WTC11 (cell line): ENCODE measurements at regions not wholly inside any gene's neighbourhood (a gene's known extent, or its start where the extent isn't known, plus 50 kb on each side); places are given as distances from the start of the nearest gene placed in this dataset.

Experiments used
- ATAC-seq: fragments of 200-7000 bp; cut with Tn5 transposase; 2 replicates; pipeline ENCODE4 v1.10.0; 2021; ENCODE audit warnings: mild to moderate bottlenecking, moderate library complexity
- CTCF ChIA-PET: fragments of 300-600 bp; sonication (Branson Sonifier 250); formaldehyde crosslinking; loops from one replicate; lab custom pipeline; 2021; ENCODE audit warnings: antibody characterized with exemption; lab: Charles Lee
- POLR2A ChIA-PET: fragments of 350-600 bp; sonication (Branson Sonifier 250); formaldehyde crosslinking; loops from one replicate; lab custom pipeline; 2021; ENCODE audit warnings: antibody characterized with exemption; lab: Charles Lee
- DNase-seq: peaks from one replicate; pipeline ENCODE4 v3.0.0; 2021; ENCODE audit warnings: low spot score
- H3K27ac Mint-ChIP-seq: 2 replicates; pipeline ENCODE4 v1.8.0; 2021; ENCODE audit warnings: mixed read lengths
- H3K27me3 Mint-ChIP-seq: 2 replicates; pipeline ENCODE4 v1.8.0; 2021; ENCODE audit warnings: low read depth, mild to moderate bottlenecking, moderate library complexity, mixed read lengths
- H3K36me3 Mint-ChIP-seq: 2 replicates; pipeline ENCODE4 v1.8.0; 2021; ENCODE audit warnings: mixed read lengths
- H3K4me1 Mint-ChIP-seq: 2 replicates; pipeline ENCODE4 v1.8.0; 2022; ENCODE audit warnings: mixed read lengths
- H3K4me3 Mint-ChIP-seq: 2 replicates; pipeline ENCODE4 v1.8.0; 2021; ENCODE audit warnings: mild to moderate bottlenecking, moderate library complexity, mixed read lengths
- H3K9me3 Mint-ChIP-seq: 2 replicates; pipeline ENCODE4 v1.8.0; 2021; ENCODE audit warnings: mixed read lengths
- AR ChIP-seq: fragments of 250-450 bp; sonication (Bioruptor Pico); IDR thresholded peaks from 2 replicates; pipeline ENCODE4 v1.9.0; 2021; ENCODE audit warnings: mild to moderate bottlenecking
- ATF3 ChIP-seq: sonication (generic); formaldehyde crosslinking; conservative IDR thresholded peaks from 2 replicates; pipeline ENCODE4 v1.8.1; 2022; ENCODE audit warnings: mild to moderate bottlenecking, missing genetic modification reagents
- ELF4 ChIP-seq: sonication (generic); formaldehyde crosslinking; IDR thresholded peaks from 2 replicates; pipeline ENCODE4 v1.8.1; 2022; ENCODE audit warnings: low read depth, mild to moderate bottlenecking, moderate library complexity, missing genetic modification reagents
- FOXK1 ChIP-seq: sonication (generic); formaldehyde crosslinking; IDR thresholded peaks from 2 replicates; pipeline ENCODE4 v1.8.0; 2022; ENCODE audit warnings: mild to moderate bottlenecking, moderate library complexity, missing genetic modification reagents
- FOXP4 ChIP-seq: sonication (generic); formaldehyde crosslinking; IDR thresholded peaks from 2 replicates; pipeline ENCODE4 v1.8.0; 2022; ENCODE audit warnings: mild to moderate bottlenecking, missing genetic modification reagents
- GABPB1 ChIP-seq: sonication (generic); formaldehyde crosslinking; IDR thresholded peaks from 2 replicates; pipeline ENCODE4 v1.8.1; 2023; ENCODE audit warnings: mild to moderate bottlenecking, missing genetic modification reagents
- MXD4 ChIP-seq: fragments of 250-450 bp; sonication (Bioruptor Pico); IDR thresholded peaks from 2 replicates; pipeline ENCODE4 v1.8.0; 2021; ENCODE audit warnings: mild to moderate bottlenecking, moderate library complexity, borderline replicate concordance
- MYBL2 ChIP-seq: sonication (generic); formaldehyde crosslinking; IDR thresholded peaks from 2 replicates; pipeline ENCODE4 v1.8.1; 2023; ENCODE audit warnings: mild to moderate bottlenecking, moderate library complexity, missing genetic modification reagents
- NFATC4 ChIP-seq: fragments of 250-450 bp; sonication (Bioruptor Pico); IDR thresholded peaks from 2 replicates; pipeline ENCODE4 v1.9.0; 2021; ENCODE audit warnings: mild to moderate bottlenecking
- NR2C2 ChIP-seq: sonication (generic); formaldehyde crosslinking; IDR thresholded peaks from 2 replicates; pipeline ENCODE4 v1.8.0; 2022; ENCODE audit warnings: mild to moderate bottlenecking, missing genetic modification reagents
- NR3C1 ChIP-seq: sonication (generic); formaldehyde crosslinking; conservative IDR thresholded peaks from 2 replicates; pipeline ENCODE4 v1.8.1; 2023; ENCODE audit warnings: low read depth, mild to moderate bottlenecking, missing genetic modification reagents
- TEAD1 ChIP-seq: sonication (generic); formaldehyde crosslinking; IDR thresholded peaks from 2 replicates; pipeline ENCODE4 v1.8.0; 2022; ENCODE audit warnings: mild to moderate bottlenecking, missing genetic modification reagents
- TEAD4 ChIP-seq: sonication (generic); formaldehyde crosslinking; IDR thresholded peaks from 2 replicates; pipeline ENCODE4 v1.8.0; 2022; ENCODE audit warnings: mild to moderate bottlenecking, missing genetic modification reagents
- ZNF138 ChIP-seq: sonication (generic); formaldehyde crosslinking; conservative IDR thresholded peaks from 2 replicates; pipeline ENCODE4 v1.8.1; 2022; ENCODE audit warnings: mild to moderate bottlenecking, moderate library complexity, missing genetic modification reagents
- ZNF263 ChIP-seq: sonication (generic); formaldehyde crosslinking; IDR thresholded peaks from 2 replicates; pipeline ENCODE4 v1.8.1; 2022; ENCODE audit warnings: low read depth, mild to moderate bottlenecking, moderate library complexity, missing genetic modification reagents
- ZNF671 ChIP-seq: fragments of 250-450 bp; sonication (Bioruptor Pico); IDR thresholded peaks from 2 replicates; pipeline ENCODE4 v1.8.0; 2021; ENCODE audit warnings: mild to moderate bottlenecking
- ZSCAN18 ChIP-seq: fragments of 250-450 bp; sonication (Bioruptor Pico); IDR thresholded peaks from 2 replicates; pipeline ENCODE4 v2.1.2; 2022; ENCODE audit warnings: mild to moderate bottlenecking, moderate library complexity
- TF ChIP-seq, protein P1 (sequence below): sonication (generic); formaldehyde crosslinking; IDR thresholded peaks from 2 replicates; pipeline ENCODE4 v1.8.1; 2023; ENCODE audit warnings: mild to moderate bottlenecking, missing genetic modification reagents
- TF ChIP-seq, protein P2 (sequence below): fragments of 250-450 bp; sonication (Bioruptor Pico); conservative IDR thresholded peaks from 2 replicates; pipeline ENCODE4 v1.9.0; 2021; ENCODE audit warnings: mild to moderate bottlenecking
- TF ChIP-seq, protein P3 (sequence below): sonication (generic); formaldehyde crosslinking; IDR thresholded peaks from 2 replicates; pipeline ENCODE4 v1.8.1; 2022; ENCODE audit warnings: low read depth, mild to moderate bottlenecking, moderate library complexity, missing genetic modification reagents, borderline replicate concordance

DNA sequence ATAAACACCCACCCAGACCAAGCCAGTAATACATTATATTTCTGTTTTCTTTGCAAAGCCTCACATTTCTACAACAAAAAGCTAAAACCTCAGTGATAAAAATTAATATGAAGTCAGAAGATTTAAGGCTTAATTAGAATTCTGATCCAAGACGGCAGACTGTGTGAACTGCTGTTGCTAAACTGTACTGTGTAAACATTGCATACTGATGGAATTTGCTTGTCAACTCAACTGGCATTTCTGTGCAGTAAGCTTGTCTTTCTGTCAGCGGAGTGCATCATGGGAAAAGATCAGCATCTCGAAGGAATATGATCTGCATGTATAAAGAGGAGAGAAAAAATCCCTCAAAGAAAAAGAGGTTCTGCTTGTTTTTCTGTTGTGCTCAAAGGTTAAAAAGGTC is 69.4 kb upstream of the SPANXB1 start:
- Mint-ChIP-seq H3K27ac (no peak overlapping the region), H3K9me3 (peaks cover 8% of the 10 kb centered on the region), H3K4me3 (no peak overlapping the region), H3K36me3 (no peaks in the 10 kb centered on the region), H3K27me3 (no peaks in the 10 kb centered on the region), H3K4me1 (peaks cover 6% of the 10 kb centered on the region)
- no peak for DNase-seq
- ChIA-PET POLR2A (no interaction called here), CTCF (interaction anchor here (1.0 kb wide), 1 partner anchor 15 kb away, joined by 3 read pairs; no protein-coding TSS in a partner anchor)
- no peak for TF ChIP-seq NFATC4 (CRISPR knock-in tag)
- ATAC-seq, result no peak

- POLR2A ChIA-PET, result no interaction called here
- H3K27ac Mint-ChIP-seq, result no peak overlapping the region
- H3K9me3 Mint-ChIP-seq, result peaks cover 8% of the 10 kb centered on the region
- DNase-seq (no peak), ATAC-seq (no peak)
- peaks cover 6% of the 10 kb centered on the region for H3K4me1 Mint-ChIP-seq
- CTCF ChIA-PET, result no interaction called here
- no peaks in the 10 kb centered on the region for H3K27me3 Mint-ChIP-seq
- no peaks in the 10 kb centered on the region for H3K36me3 Mint-ChIP-seq
- no peak overlapping the region for H3K4me3 Mint-ChIP-seq
- TF ChIP-seq NR3C1 (CRISPR knock-in tag) (no peak), ZNF671 (CRISPR knock-in tag) (no peak), ATF3 (CRISPR knock-in tag) (no peak), FOXK1 (no peak), ZNF263 (CRISPR knock-in tag) (no peak), FOXP4 (CRISPR knock-in tag) (no peak), TEAD1 (CRISPR knock-in tag) (no peak), NR2C2 (no peak), MXD4 (no peak)
- TF ChIP-seq, protein P1, sequence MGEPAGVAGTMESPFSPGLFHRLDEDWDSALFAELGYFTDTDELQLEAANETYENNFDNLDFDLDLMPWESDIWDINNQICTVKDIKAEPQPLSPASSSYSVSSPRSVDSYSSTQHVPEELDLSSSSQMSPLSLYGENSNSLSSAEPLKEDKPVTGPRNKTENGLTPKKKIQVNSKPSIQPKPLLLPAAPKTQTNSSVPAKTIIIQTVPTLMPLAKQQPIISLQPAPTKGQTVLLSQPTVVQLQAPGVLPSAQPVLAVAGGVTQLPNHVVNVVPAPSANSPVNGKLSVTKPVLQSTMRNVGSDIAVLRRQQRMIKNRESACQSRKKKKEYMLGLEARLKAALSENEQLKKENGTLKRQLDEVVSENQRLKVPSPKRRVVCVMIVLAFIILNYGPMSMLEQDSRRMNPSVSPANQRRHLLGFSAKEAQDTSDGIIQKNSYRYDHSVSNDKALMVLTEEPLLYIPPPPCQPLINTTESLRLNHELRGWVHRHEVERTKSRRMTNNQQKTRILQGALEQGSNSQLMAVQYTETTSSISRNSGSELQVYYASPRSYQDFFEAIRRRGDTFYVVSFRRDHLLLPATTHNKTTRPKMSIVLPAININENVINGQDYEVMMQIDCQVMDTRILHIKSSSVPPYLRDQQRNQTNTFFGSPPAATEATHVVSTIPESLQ, result no peak
Observed at GRCh38 chrX:140933874-140934655, 68.3 kb upstream of the SPANXB1 start.

DNA sequence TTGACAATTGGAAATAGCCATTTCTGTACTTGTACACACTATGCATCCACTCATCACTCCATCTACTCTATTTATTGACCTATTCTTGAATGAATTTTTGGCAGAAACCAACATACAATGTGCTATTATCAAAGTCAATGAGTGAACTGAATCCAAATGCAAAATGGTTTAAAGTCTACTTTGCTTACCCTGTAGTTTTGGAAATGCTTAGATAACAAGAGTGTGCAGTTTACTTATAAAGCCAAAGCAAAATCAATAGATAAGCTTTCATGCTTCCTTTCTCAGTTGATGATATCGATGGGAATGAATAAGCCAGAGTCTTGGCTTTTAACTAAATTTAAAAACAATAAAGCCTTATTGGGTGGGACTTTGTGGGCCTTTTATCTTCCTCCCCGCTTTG is 58.9 kb upstream of the SPANXB1 start:
- Mint-ChIP-seq H3K4me1 (no peaks in the 10 kb centered on the region), H3K4me3 (no peak overlapping the region), H3K36me3 (no peaks in the 10 kb centered on the region), H3K27me3 (peaks cover 4% of the 10 kb centered on the region), H3K27ac (no peak overlapping the region), H3K9me3 (peaks cover 12% of the 10 kb centered on the region)
- ChIA-PET POLR2A (no interaction called here), CTCF (no interaction called here)
- DNase-seq (no peak), ATAC-seq (no peak)
- TF ChIP-seq MYBL2 (CRISPR knock-in tag), result no peak
- TF ChIP-seq, protein P2, sequence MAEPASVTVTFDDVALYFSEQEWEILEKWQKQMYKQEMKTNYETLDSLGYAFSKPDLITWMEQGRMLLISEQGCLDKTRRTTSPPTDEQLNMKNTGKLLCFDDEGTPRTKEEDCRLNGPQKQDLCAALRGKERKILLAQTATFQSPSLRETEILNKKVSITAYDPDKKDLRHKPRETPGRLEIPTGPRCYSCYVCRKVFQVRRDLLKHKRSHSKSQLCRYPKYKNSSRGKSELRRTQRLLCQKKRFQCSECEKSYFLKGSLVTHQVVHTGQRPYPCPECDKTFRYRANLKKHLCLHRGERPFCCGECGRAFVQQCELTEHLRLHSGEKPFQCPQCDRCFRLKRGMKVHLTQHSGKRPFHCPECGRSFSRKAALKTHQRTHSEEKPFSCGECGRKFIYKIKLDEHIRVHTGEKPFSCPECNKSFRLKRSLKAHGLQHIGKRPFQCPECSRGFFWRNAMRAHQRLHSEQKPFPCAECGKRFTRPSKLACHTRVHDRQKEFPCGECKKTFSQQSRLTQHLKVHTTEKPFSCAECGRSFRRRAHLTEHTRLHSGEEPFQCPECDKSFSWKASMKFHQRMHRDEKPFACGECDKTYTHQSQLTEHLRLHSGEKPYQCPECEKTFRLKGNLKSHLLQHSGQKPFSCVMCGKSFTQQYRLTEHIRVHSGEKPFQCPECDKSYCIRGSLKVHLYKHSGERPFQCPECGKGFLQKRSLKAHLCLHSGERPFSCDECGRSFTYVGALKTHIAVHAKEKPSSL, result no peak
- TF ChIP-seq MXD4, result no peak
- TF ChIP-seq NR3C1 (CRISPR knock-in tag), result no peak
- TF ChIP-seq AR (CRISPR knock-in tag), result no peak
- no peak for TF ChIP-seq ZNF138 (CRISPR knock-in tag)
- no peak for TF ChIP-seq ELF4 (CRISPR knock-in tag)
- TF ChIP-seq ZSCAN18, result no peak
- no peak for TF ChIP-seq TEAD4 (CRISPR knock-in tag)
- TF ChIP-seq, protein P3, sequence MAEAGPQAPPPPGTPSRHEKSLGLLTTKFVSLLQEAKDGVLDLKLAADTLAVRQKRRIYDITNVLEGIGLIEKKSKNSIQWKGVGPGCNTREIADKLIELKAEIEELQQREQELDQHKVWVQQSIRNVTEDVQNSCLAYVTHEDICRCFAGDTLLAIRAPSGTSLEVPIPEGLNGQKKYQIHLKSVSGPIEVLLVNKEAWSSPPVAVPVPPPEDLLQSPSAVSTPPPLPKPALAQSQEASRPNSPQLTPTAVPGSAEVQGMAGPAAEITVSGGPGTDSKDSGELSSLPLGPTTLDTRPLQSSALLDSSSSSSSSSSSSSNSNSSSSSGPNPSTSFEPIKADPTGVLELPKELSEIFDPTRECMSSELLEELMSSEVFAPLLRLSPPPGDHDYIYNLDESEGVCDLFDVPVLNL (CRISPR knock-in tag), result no peak
- TF ChIP-seq GABPB1, result no peak
